ENCODE measurements at regions not wholly inside any gene's neighbourhood (a gene's known extent, or its start where the extent isn't known, plus 50 kb on each side); places are given as distances from the start of the nearest gene placed in this dataset.

DNA sequence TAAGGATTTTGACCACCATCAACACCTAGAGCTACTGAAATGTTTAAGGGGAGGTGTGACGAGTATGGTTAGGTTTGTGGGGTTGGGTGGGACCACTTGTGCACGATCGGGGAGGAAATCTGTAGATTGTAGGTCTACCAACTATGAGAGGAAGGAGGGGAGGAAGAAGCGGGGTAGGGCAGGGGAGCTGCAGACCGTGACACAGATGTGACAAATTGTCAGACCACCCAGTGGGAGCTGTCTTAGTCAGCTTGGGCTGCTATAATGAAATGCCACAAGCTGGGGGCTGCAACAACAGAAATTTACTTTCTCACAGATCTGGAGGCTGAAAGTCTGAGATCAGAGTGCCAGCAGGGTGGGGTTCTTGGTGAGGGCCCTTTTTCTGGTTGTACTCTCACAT is 62.2 kb upstream of the ARGLU1 start:
- H3K36me3 Mint-ChIP-seq: no peaks in the 10 kb centered on the region
- POLR2A ChIA-PET (ENCODE audit: partially characterized antibody): no interaction called here
- no peak overlapping the region for H3K27ac Mint-ChIP-seq
- H3K36me3 ChIP-seq (ENCODE audit: insufficient read depth, low read length): no peaks in the 10 kb centered on the region
- no peak overlapping the region for H3K4me3 ChIP-seq (ENCODE audit: low read length in 2 of 2)
- no peak for DNase-seq
- H3K27ac ChIP-seq (ENCODE audit: low read depth, low read length): no peak overlapping the region
- intact Hi-C loops (cut with micrococcal nuclease): no loop called here
- CTCF ChIA-PET (ENCODE audit: partially characterized antibody): interaction anchor here (3.0 kb wide), 1 partner anchor 9 kb away, joined by 19 read pairs; no protein-coding TSS in a partner anchor
- H3K9me3 Mint-ChIP-seq: no peaks in the 10 kb centered on the region
- no peaks in the 10 kb centered on the region for H3K9me3 ChIP-seq (ENCODE audit: control insufficient read depth in 1 of 2, low read length in 2 of 2)
- H3K4me3 Mint-ChIP-seq: no peak overlapping the region
- no peaks in the 10 kb centered on the region for H3K4me1 Mint-ChIP-seq
- H3K27me3 Mint-ChIP-seq: peaks cover 17 to 30% of the 10 kb centered on the region in 2 donors
- H3K27me3 ChIP-seq (ENCODE audit: insufficient read depth, low read length): no peaks in the 10 kb centered on the region
- H3K4me1 ChIP-seq (ENCODE audit: insufficient read depth, low read length): no peaks in the 10 kb centered on the region

- Histone ChIP-seq H3K27ac (ENCODE audit: low read depth, low read length) (no peak overlapping the region), H3K36me3 (ENCODE audit: insufficient read depth, low read length) (no peaks in the 10 kb centered on the region), H3K9me3 (ENCODE audit: control insufficient read depth in 1 of 2, low read length in 2 of 2) (no peaks in the 10 kb centered on the region), H3K27me3 (ENCODE audit: insufficient read depth, low read length) (no peaks in the 10 kb centered on the region), H3K4me1 (ENCODE audit: insufficient read depth, low read length) (no peaks in the 10 kb centered on the region), H3K4me3 (ENCODE audit: low read length in 2 of 2) (no peak overlapping the region)
- Mint-ChIP-seq H3K27ac (no peak overlapping the region), H3K4me3 (no peak overlapping the region), H3K27me3 (peaks cover 17 to 32% of the 10 kb centered on the region in 2 donors), H3K4me1 (no peaks in the 10 kb centered on the region), H3K36me3 (no peaks in the 10 kb centered on the region), H3K9me3 (no peaks in the 10 kb centered on the region)
- CTCF ChIA-PET (ENCODE audit: partially characterized antibody): interaction anchor here (3.0 kb wide), 1 partner anchor 8 kb away, joined by 19 read pairs; no protein-coding TSS in a partner anchor
- POLR2A ChIA-PET (ENCODE audit: partially characterized antibody): no interaction called here
- intact Hi-C loops (cut with micrococcal nuclease): no loop called here
- DNase-seq: no peak
These were observed 61.2 kb upstream of the ARGLU1 start for GRCh38 chr13:106628936-106629659.

DNA sequence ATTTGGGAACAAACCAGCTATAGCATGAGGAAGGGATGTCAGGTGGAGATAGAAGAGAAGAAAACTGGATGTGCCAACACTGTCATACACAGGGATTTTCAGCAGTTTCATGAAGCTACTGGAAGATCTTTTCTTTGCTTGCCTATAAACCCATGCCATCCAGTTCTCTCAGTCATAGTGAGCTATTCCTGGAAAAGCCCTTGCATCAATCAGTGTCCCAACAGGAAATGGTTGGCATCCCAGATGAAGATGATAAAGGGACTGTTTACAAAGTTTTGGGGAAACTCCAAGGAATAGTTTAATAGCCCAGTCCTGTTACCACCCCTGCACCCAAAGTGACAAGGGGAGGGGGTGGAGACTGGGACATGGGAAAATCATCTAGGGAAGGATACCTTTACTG is 58.5 kb upstream of the ARGLU1 start:
- intact Hi-C loops (cut with micrococcal nuclease): no loop called here
- H3K36me3 Mint-ChIP-seq: no peaks in the 10 kb centered on the region
- H3K4me3 Mint-ChIP-seq: no peak overlapping the region
- ChIA-PET CTCF (ENCODE audit: partially characterized antibody) (no interaction called here), POLR2A (ENCODE audit: partially characterized antibody) (no interaction called here)
- H3K9me3 ChIP-seq (ENCODE audit: control insufficient read depth in 1 of 2, low read length in 2 of 2): no peaks in the 10 kb centered on the region
- H3K27me3 ChIP-seq (ENCODE audit: insufficient read depth, low read length): no peaks in the 10 kb centered on the region
- H3K9me3 Mint-ChIP-seq: no peaks in the 10 kb centered on the region
- no peak overlapping the region for H3K27ac Mint-ChIP-seq
- no peak overlapping the region for H3K27ac ChIP-seq (ENCODE audit: low read depth, low read length)
- peaks cover 11 to 32% of the 10 kb centered on the region in 2 donors for H3K27me3 Mint-ChIP-seq
- H3K36me3 ChIP-seq (ENCODE audit: insufficient read depth, low read length): no peaks in the 10 kb centered on the region
- no peak overlapping the region for H3K4me3 ChIP-seq (ENCODE audit: low read length in 2 of 2)
- no peak for DNase-seq
- H3K4me1 Mint-ChIP-seq: no peaks in the 10 kb centered on the region
- no peaks in the 10 kb centered on the region for H3K4me1 ChIP-seq (ENCODE audit: insufficient read depth, low read length)

GRCh38 chr13:106625578-106625977 is 57.6 kb upstream of the ARGLU1 start:
- H3K4me3 ChIP-seq (ENCODE audit: low read length in 2 of 2): no peak overlapping the region
- no peaks in the 10 kb centered on the region for H3K27me3 ChIP-seq (ENCODE audit: insufficient read depth, low read length)
- no peaks in the 10 kb centered on the region for H3K9me3 ChIP-seq (ENCODE audit: control insufficient read depth in 1 of 2, low read length in 2 of 2)
- Mint-ChIP-seq H3K27ac (no peak overlapping the region), H3K4me3 (no peak overlapping the region), H3K27me3 (peaks cover 13 to 34% of the 10 kb centered on the region in 2 donors), H3K4me1 (no peaks in the 10 kb centered on the region), H3K36me3 (no peaks in the 10 kb centered on the region), H3K9me3 (no peaks in the 10 kb centered on the region)
- H3K4me1 ChIP-seq (ENCODE audit: insufficient read depth, low read length): no peaks in the 10 kb centered on the region
- no peaks in the 10 kb centered on the region for H3K36me3 ChIP-seq (ENCODE audit: insufficient read depth, low read length)
- CTCF ChIA-PET (ENCODE audit: partially characterized antibody): no interaction called here
- DNase-seq: no peak
- intact Hi-C loops (cut with micrococcal nuclease): no loop called here
- POLR2A ChIA-PET (ENCODE audit: partially characterized antibody): no interaction called here
- H3K27ac ChIP-seq (ENCODE audit: low read depth, low read length): no peak overlapping the region

GRCh38 chr13:106623799-106624460 is 56.0 kb upstream of the ARGLU1 start:
- Histone ChIP-seq H3K4me1 (ENCODE audit: insufficient read depth, low read length) (no peaks in the 10 kb centered on the region), H3K4me3 (ENCODE audit: low read length in 2 of 2) (no peak overlapping the region), H3K27ac (ENCODE audit: low read depth, low read length) (no peak overlapping the region), H3K27me3 (ENCODE audit: insufficient read depth, low read length) (no peaks in the 10 kb centered on the region), H3K9me3 (ENCODE audit: control insufficient read depth in 1 of 2, low read length in 2 of 2) (no peaks in the 10 kb centered on the region), H3K36me3 (ENCODE audit: insufficient read depth, low read length) (no peaks in the 10 kb centered on the region)
- Mint-ChIP-seq H3K4me3 (no peak overlapping the region), H3K27ac (no peak overlapping the region), H3K9me3 (no peaks in the 10 kb centered on the region), H3K4me1 (peaks cover 0 to 8% (median 2%) of the 10 kb centered on the region in 4 donors), H3K27me3 (peaks cover 13 to 31% of the 10 kb centered on the region in 2 donors), H3K36me3 (no peaks in the 10 kb centered on the region)
- POLR2A ChIA-PET (ENCODE audit: partially characterized antibody): no interaction called here
- no peak for DNase-seq
- intact Hi-C loops (cut with micrococcal nuclease): loop anchor here (5.0 kb wide), 1 partner anchor 62 kb away; no protein-coding TSS in a partner anchor
- CTCF ChIA-PET (ENCODE audit: partially characterized antibody): interaction anchor here (1.7 kb wide), 1 partner anchor 15 kb away, joined by 4 read pairs; no protein-coding TSS in a partner anchor

GRCh38 chr13:106621833-106622232 is 53.9 kb upstream of the ARGLU1 start:
- ChIA-PET CTCF (ENCODE audit: partially characterized antibody) (interaction anchor here (1.3 to 3.3 kb wide), 5 partner anchors 8 to 36 kb away, joined by 3 to 19 read pairs (median 14); no protein-coding TSS in a partner anchor), POLR2A (ENCODE audit: partially characterized antibody) (no interaction called here)
- Mint-ChIP-seq H3K36me3 (no peaks in the 10 kb centered on the region), H3K4me3 (no peak overlapping the region), H3K27me3 (peaks cover 8 to 21% of the 10 kb centered on the region in 2 donors), H3K9me3 (no peaks in the 10 kb centered on the region), H3K4me1 (peaks cover 0 to 8% (median 2%) of the 10 kb centered on the region in 4 donors), H3K27ac (no peak overlapping the region)
- Histone ChIP-seq H3K27ac (ENCODE audit: low read depth, low read length) (no peak overlapping the region), H3K36me3 (ENCODE audit: insufficient read depth, low read length) (no peaks in the 10 kb centered on the region), H3K4me3 (ENCODE audit: low read length in 2 of 2) (no peak overlapping the region), H3K4me1 (ENCODE audit: insufficient read depth, low read length) (no peaks in the 10 kb centered on the region), H3K9me3 (ENCODE audit: control insufficient read depth in 1 of 2, low read length in 2 of 2) (no peaks in the 10 kb centered on the region), H3K27me3 (ENCODE audit: insufficient read depth, low read length) (no peaks in the 10 kb centered on the region)
- DNase-seq: no peak
- intact Hi-C loops (cut with micrococcal nuclease): loop anchor here (5.0 kb wide), 1 partner anchor 60 kb away; no protein-coding TSS in a partner anchor

Measured in CD4-positive, alpha-beta memory T cell (primary cell).